WTC11 (cell line): ENCODE measurements at regions not wholly inside any gene's neighbourhood (a gene's known extent, or its start where the extent isn't known, plus 50 kb on each side); places are given as distances from the start of the nearest gene placed in this dataset.

Experiments used
- ATAC-seq: fragments of 200-7000 bp; cut with Tn5 transposase; 2 replicates; pipeline ENCODE4 v1.10.0; 2021; ENCODE audit warnings: mild to moderate bottlenecking, moderate library complexity
- CTCF ChIA-PET: fragments of 300-600 bp; sonication (Branson Sonifier 250); formaldehyde crosslinking; loops from one replicate; lab custom pipeline; 2021; ENCODE audit warnings: antibody characterized with exemption; lab: Charles Lee
- POLR2A ChIA-PET: fragments of 350-600 bp; sonication (Branson Sonifier 250); formaldehyde crosslinking; loops from one replicate; lab custom pipeline; 2021; ENCODE audit warnings: antibody characterized with exemption; lab: Charles Lee
- DNase-seq: peaks from one replicate; pipeline ENCODE4 v3.0.0; 2021; ENCODE audit warnings: low spot score
- H3K27ac Mint-ChIP-seq: 2 replicates; pipeline ENCODE4 v1.8.0; 2021; ENCODE audit warnings: mixed read lengths
- H3K27me3 Mint-ChIP-seq: 2 replicates; pipeline ENCODE4 v1.8.0; 2021; ENCODE audit warnings: low read depth, mild to moderate bottlenecking, moderate library complexity, mixed read lengths
- H3K36me3 Mint-ChIP-seq: 2 replicates; pipeline ENCODE4 v1.8.0; 2021; ENCODE audit warnings: mixed read lengths
- H3K4me1 Mint-ChIP-seq: 2 replicates; pipeline ENCODE4 v1.8.0; 2022; ENCODE audit warnings: mixed read lengths
- H3K4me3 Mint-ChIP-seq: 2 replicates; pipeline ENCODE4 v1.8.0; 2021; ENCODE audit warnings: mild to moderate bottlenecking, moderate library complexity, mixed read lengths
- H3K9me3 Mint-ChIP-seq: 2 replicates; pipeline ENCODE4 v1.8.0; 2021; ENCODE audit warnings: mixed read lengths
- AFF4 ChIP-seq: sonication (generic); formaldehyde crosslinking; IDR thresholded peaks from 2 replicates; pipeline ENCODE4 v1.8.1; 2023; ENCODE audit warnings: mild to moderate bottlenecking, missing genetic modification reagents, borderline replicate concordance
- ATF1 ChIP-seq: sonication (generic); formaldehyde crosslinking; IDR thresholded peaks from 2 replicates; pipeline ENCODE4 v1.8.1; 2023; ENCODE audit warnings: mild to moderate bottlenecking, moderate library complexity, missing genetic modification reagents
- ATF2 ChIP-seq: sonication (generic); formaldehyde crosslinking; IDR thresholded peaks from 2 replicates; pipeline ENCODE4 v1.8.1; 2022; ENCODE audit warnings: low read depth, missing genetic modification reagents, borderline replicate concordance
- CTCF ChIP-seq: fragments of 200-600 bp; IDR thresholded peaks from 2 replicates; pipeline ENCODE4 v1.8.0; 2022; ENCODE audit warnings: antibody characterized with exemption
- ETV6 ChIP-seq: sonication (generic); formaldehyde crosslinking; IDR thresholded peaks from 2 replicates; pipeline ENCODE4 v1.8.1; 2022; ENCODE audit warnings: mild to moderate bottlenecking, missing genetic modification reagents
- FOXP4 ChIP-seq: sonication (generic); formaldehyde crosslinking; IDR thresholded peaks from 2 replicates; pipeline ENCODE4 v1.8.0; 2022; ENCODE audit warnings: mild to moderate bottlenecking, missing genetic modification reagents
- MXD4 ChIP-seq: fragments of 250-450 bp; sonication (Bioruptor Pico); IDR thresholded peaks from 2 replicates; pipeline ENCODE4 v1.8.0; 2021; ENCODE audit warnings: mild to moderate bottlenecking, moderate library complexity, borderline replicate concordance
- NFYB ChIP-seq: sonication (generic); formaldehyde crosslinking; conservative IDR thresholded peaks from 2 replicates; pipeline ENCODE4 v1.8.0; 2022; ENCODE audit warnings: low read depth, missing genetic modification reagents
- RELA ChIP-seq: sonication (generic); formaldehyde crosslinking; IDR thresholded peaks from 2 replicates; pipeline ENCODE4 v1.8.1; 2022; ENCODE audit warnings: missing genetic modification reagents, mild to moderate bottlenecking, borderline replicate concordance
- SMAD3 ChIP-seq: sonication (generic); formaldehyde crosslinking; IDR thresholded peaks from 2 replicates; pipeline ENCODE4 v1.8.0; 2022; ENCODE audit warnings: missing genetic modification reagents, mild to moderate bottlenecking, borderline replicate concordance
- USF2 ChIP-seq: sonication (generic); formaldehyde crosslinking; IDR thresholded peaks from 2 replicates; pipeline ENCODE4 v1.8.1; 2023; ENCODE audit warnings: mild to moderate bottlenecking, missing genetic modification reagents, moderate library complexity
- ZNF138 ChIP-seq: sonication (generic); formaldehyde crosslinking; conservative IDR thresholded peaks from 2 replicates; pipeline ENCODE4 v1.8.1; 2022; ENCODE audit warnings: mild to moderate bottlenecking, moderate library complexity, missing genetic modification reagents
- ZNF281 ChIP-seq: sonication (generic); formaldehyde crosslinking; IDR thresholded peaks from 2 replicates; pipeline ENCODE4 v1.8.0; 2023; ENCODE audit warnings: mild to moderate bottlenecking, missing genetic modification reagents
- ZNF532 ChIP-seq: fragments of 250-450 bp; sonication (Bioruptor Pico); IDR thresholded peaks from 2 replicates; pipeline ENCODE4 v1.9.0; 2021; ENCODE audit warnings: mild to moderate bottlenecking, borderline replicate concordance
- ZNF671 ChIP-seq: fragments of 250-450 bp; sonication (Bioruptor Pico); IDR thresholded peaks from 2 replicates; pipeline ENCODE4 v1.8.0; 2021; ENCODE audit warnings: mild to moderate bottlenecking

- DNase-seq (no peak), ATAC-seq (no peak)
- H3K27ac Mint-ChIP-seq = no peak overlapping the region
- POLR2A ChIA-PET = no interaction called here
- TF ChIP-seq ZNF281 (no peak), ATF1 (CRISPR knock-in tag) (no peak), MXD4 (no peak), CTCF (no peak)
- TF ChIP-seq, all 79 proteins: peak for 0
- CTCF ChIA-PET = no interaction called here
- no peaks in the 10 kb centered on the region for H3K36me3 Mint-ChIP-seq
- no peak overlapping the region for H3K4me3 Mint-ChIP-seq
- no peaks in the 10 kb centered on the region for H3K27me3 Mint-ChIP-seq
- peaks cover 15% of the 10 kb centered on the region for H3K4me1 Mint-ChIP-seq
- H3K9me3 Mint-ChIP-seq = peaks cover 2% of the 10 kb centered on the region; the same call in 1 of the 2 replicates
Measured at GRCh38 chr9:81387360-81388106, 301.8 kb downstream of the TLE1 start.

GRCh38 chr9:81384911-81385310, 304.4 kb downstream of the TLE1 start:
- no peak for ATAC-seq
- H3K27me3 Mint-ChIP-seq = no peaks in the 10 kb centered on the region
- no peak for DNase-seq
- POLR2A ChIA-PET = no interaction called here
- H3K36me3 Mint-ChIP-seq = no peaks in the 10 kb centered on the region
- CTCF ChIA-PET = no interaction called here
- H3K9me3 Mint-ChIP-seq = peaks cover 8% of the 10 kb centered on the region
- peaks cover 11% of the 10 kb centered on the region for H3K4me1 Mint-ChIP-seq
- H3K4me3 Mint-ChIP-seq = no peak overlapping the region
- no peak overlapping the region for H3K27ac Mint-ChIP-seq
- TF ChIP-seq ATF2 = no peak
- no peak for TF ChIP-seq USF2 (CRISPR knock-in tag)
- TF ChIP-seq ZNF671 = no peak
- no peak for TF ChIP-seq SMAD3 (CRISPR knock-in tag)
- no peak for TF ChIP-seq NFYB
- no peak for TF ChIP-seq ZNF138
- no peak for TF ChIP-seq ETV6
- no peak for TF ChIP-seq FOXP4 (CRISPR knock-in tag)
- no peak for TF ChIP-seq RELA (CRISPR knock-in tag)
- no peak for TF ChIP-seq ZNF532 (CRISPR knock-in tag)
- no peak for TF ChIP-seq AFF4
